Prostate gland (tissue), 2 donors: ENCODE measurements at regions not wholly inside any gene's neighbourhood (a gene's known extent, or its start where the extent isn't known, plus 50 kb on each side); places are given as distances from the start of the nearest gene placed in this dataset.

Experiments
- DNase-seq: peaks from one replicate; pipeline ENCODE4 v3.0.0-alpha.2; 2019; ENCODE audit warnings: low spot score
- H3K27ac ChIP-seq, 2 donors: fragments of 200-600 bp; sonication (generic); 2 replicates each; pipeline ENCODE4 v1.5.1; 2017 to 2019
- H3K27me3 ChIP-seq: fragments of 200-600 bp; sonication (generic); replicated peaks from 2 replicates; pipeline ENCODE4 v1.5.1; 2019; ENCODE audit not compliant: insufficient read depth
- H3K36me3 ChIP-seq, 2 donors: fragments of 200-600 bp; sonication (generic); 1 replicate in 1 of 2; 2 replicates in 1 of 2; pipeline versions ENCODE4 v1.5.1 to v1.8.1; 2017 to 2019
- H3K4me1 ChIP-seq: fragments of 200-600 bp; sonication (generic); replicated peaks from 2 replicates; pipeline ENCODE4 v1.5.1; 2019
- H3K4me3 ChIP-seq, 2 donors: fragments of 200-600 bp; sonication (generic); 2 replicates each; pipeline ENCODE4 v1.5.1; 2017 to 2019
- H3K9me3 ChIP-seq: fragments of 200-600 bp; sonication (generic); 2 replicates; pipeline ENCODE4 v1.5.1; 2017
- POLR2A ChIP-seq: fragments of 450-650 bp; IDR thresholded peaks from one replicate; pipeline ENCODE4 v1.6.1; 2016; ENCODE audit warnings: antibody characterized with exemption, mild to moderate bottlenecking
- POLR2AphosphoS5 ChIP-seq: sonication (generic); formaldehyde crosslinking; IDR thresholded peaks from one replicate; pipeline ENCODE4 v1.6.1; 2017; ENCODE audit warnings: antibody characterized with exemption
- WGBS: methylation state at CpG from one replicate; pipeline ENCODE4 v1.1.5; 2018; 5-methylcytosine and 5-hydroxymethylcytosine counted together
- intact Hi-C: fragments of 100-400 bp; cut with DNase I; formaldehyde crosslinking; loops from one replicate; pipeline ENCODE4 v1.14.2; 2022
- TF ChIP-seq, protein P1 (sequence below), 4 experiments: fragments of 200-600 bp in 2 of 4; fragments of 450-650 bp in 2 of 4; sonication (generic) in 2 of 4; IDR thresholded peaks; 1 replicate in 3 of 4; 2 replicates in 1 of 4; pipeline ENCODE4 v1.5.1; 2016 to 2019; ENCODE audit warnings: antibody characterized with exemption in 4 of 4, mild to moderate bottlenecking in 2 of 4, moderate library complexity in 2 of 4

GRCh38 chr4:117327491-117327890, 242.1 kb upstream of the TRAM1L1 start:
- Histone ChIP-seq H3K27ac (no peak overlapping the region), H3K4me3 (no peak overlapping the region), H3K9me3 (no peaks in the 10 kb centered on the region), H3K4me1 (no peaks in the 10 kb centered on the region), H3K27me3 (no peaks in the 10 kb centered on the region), H3K36me3 (no peaks in the 10 kb centered on the region)
- no peak for TF ChIP-seq POLR2AphosphoS5
- TF ChIP-seq, protein P1, sequence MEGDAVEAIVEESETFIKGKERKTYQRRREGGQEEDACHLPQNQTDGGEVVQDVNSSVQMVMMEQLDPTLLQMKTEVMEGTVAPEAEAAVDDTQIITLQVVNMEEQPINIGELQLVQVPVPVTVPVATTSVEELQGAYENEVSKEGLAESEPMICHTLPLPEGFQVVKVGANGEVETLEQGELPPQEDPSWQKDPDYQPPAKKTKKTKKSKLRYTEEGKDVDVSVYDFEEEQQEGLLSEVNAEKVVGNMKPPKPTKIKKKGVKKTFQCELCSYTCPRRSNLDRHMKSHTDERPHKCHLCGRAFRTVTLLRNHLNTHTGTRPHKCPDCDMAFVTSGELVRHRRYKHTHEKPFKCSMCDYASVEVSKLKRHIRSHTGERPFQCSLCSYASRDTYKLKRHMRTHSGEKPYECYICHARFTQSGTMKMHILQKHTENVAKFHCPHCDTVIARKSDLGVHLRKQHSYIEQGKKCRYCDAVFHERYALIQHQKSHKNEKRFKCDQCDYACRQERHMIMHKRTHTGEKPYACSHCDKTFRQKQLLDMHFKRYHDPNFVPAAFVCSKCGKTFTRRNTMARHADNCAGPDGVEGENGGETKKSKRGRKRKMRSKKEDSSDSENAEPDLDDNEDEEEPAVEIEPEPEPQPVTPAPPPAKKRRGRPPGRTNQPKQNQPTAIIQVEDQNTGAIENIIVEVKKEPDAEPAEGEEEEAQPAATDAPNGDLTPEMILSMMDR (IDR thresholded peaks at IDR 0.05) = no peak
- no peak for TF ChIP-seq POLR2A
- no peak for DNase-seq
- WGBS = 89% methylated on average over 3 of the region's 3 CpGs
- intact Hi-C loops = no loop called here

DNA sequence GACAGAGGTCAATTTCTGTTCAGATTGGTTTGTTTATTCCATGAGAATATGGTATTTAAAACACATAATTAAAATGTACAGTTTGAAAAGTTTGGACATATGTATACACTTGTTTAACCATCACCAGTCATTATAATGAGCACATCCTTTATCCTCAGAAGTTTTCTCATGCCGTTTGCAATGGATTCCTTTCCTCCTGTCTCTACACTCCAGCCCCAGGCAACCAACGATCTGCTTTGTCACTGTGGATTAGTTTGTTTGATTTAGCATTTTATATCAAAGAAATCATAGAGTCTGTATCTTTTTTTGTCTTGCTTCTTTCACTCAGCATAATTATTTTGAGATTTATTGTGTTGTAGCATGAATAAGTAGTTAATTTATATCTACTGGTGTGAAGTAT, 243.0 kb upstream of the TRAM1L1 start:
- H3K36me3 ChIP-seq = no peaks in the 10 kb centered on the region
- H3K4me3 ChIP-seq = no peak overlapping the region
- TF ChIP-seq, protein P1 (IDR thresholded peaks at IDR 0.05) = no peak
- TF ChIP-seq POLR2A = no peak
- TF ChIP-seq POLR2AphosphoS5 = no peak
- H3K9me3 ChIP-seq = no peaks in the 10 kb centered on the region
- DNase-seq = no peak
- intact Hi-C loops = no loop called here
- H3K4me1 ChIP-seq = no peaks in the 10 kb centered on the region
- H3K27me3 ChIP-seq = no peaks in the 10 kb centered on the region
- H3K27ac ChIP-seq = no peak overlapping the region
- 25% methylated on average over 2 of the region's 2 CpGs for WGBS

GRCh38 chr4:117331817-117332216, 246.4 kb upstream of the TRAM1L1 start:
- 88% methylated on average over 4 of the region's 4 CpGs for WGBS
- Histone ChIP-seq H3K36me3 (no peaks in the 10 kb centered on the region), H3K9me3 (no peaks in the 10 kb centered on the region), H3K27me3 (no peaks in the 10 kb centered on the region), H3K4me3 (no peak overlapping the region), H3K4me1 (no peaks in the 10 kb centered on the region), H3K27ac (no peak overlapping the region)
- no peak for TF ChIP-seq POLR2A
- TF ChIP-seq, protein P1 (IDR thresholded peaks at IDR 0.05) = no peak
- TF ChIP-seq POLR2AphosphoS5 = no peak
- intact Hi-C loops = no loop called here
- DNase-seq = no peak

GRCh38 chr4:117334451-117335188, 249.2 kb upstream of the TRAM1L1 start:
- Histone ChIP-seq H3K4me1 (no peaks in the 10 kb centered on the region), H3K36me3 (no peaks in the 10 kb centered on the region), H3K27me3 (no peaks in the 10 kb centered on the region), H3K27ac (no peak overlapping the region), H3K9me3 (no peaks in the 10 kb centered on the region), H3K4me3 (no peak overlapping the region)
- intact Hi-C loops = no loop called here
- WGBS = 86% methylated on average over 7 of the region's 7 CpGs
- DNase-seq = no peak
- TF ChIP-seq POLR2A (no peak), POLR2AphosphoS5 (no peak)
- TF ChIP-seq, protein P1 (IDR thresholded peaks at IDR 0.05) = no peak

- H3K27ac ChIP-seq = no peak overlapping the region
- H3K4me1 ChIP-seq = no peaks in the 10 kb centered on the region
- H3K36me3 ChIP-seq = no peaks in the 10 kb centered on the region
- H3K4me3 ChIP-seq = no peak overlapping the region
- WGBS = 85% methylated on average over 5 of the region's 5 CpGs
- intact Hi-C loops = no loop called here
- no peaks in the 10 kb centered on the region for H3K9me3 ChIP-seq
- H3K27me3 ChIP-seq = no peaks in the 10 kb centered on the region
- DNase-seq = no peak
- TF ChIP-seq, protein P1 (IDR thresholded peaks at IDR 0.05) = no peak
- TF ChIP-seq POLR2AphosphoS5 = no peak
- no peak for TF ChIP-seq POLR2A
Measured at GRCh38 chr4:117357437-117357836, 272.1 kb upstream of the TRAM1L1 start.
